HEK293 (cell line): ENCODE measurements at regions not wholly inside any gene's neighbourhood (a gene's known extent, or its start where the extent isn't known, plus 50 kb on each side); places are given as distances from the start of the nearest gene placed in this dataset.

ENCODE experiments used
- BCL11A ChIP-seq: fragments of 450-650 bp; formaldehyde crosslinking; IDR thresholded peaks from 2 replicates; pipeline ENCODE4 v1.5.1; 2016; ENCODE audit warnings: low read depth, missing biosample characterization, missing genetic modification characterization
- GLIS2 ChIP-seq: fragments of 450-650 bp; formaldehyde crosslinking; IDR thresholded peaks from 2 replicates; pipeline ENCODE4 v1.5.1; 2016; ENCODE audit warnings: missing biosample characterization, missing genetic modification characterization
- TCF7L2 ChIP-seq: IDR thresholded peaks from 2 replicates; pipeline ENCODE4 v1.6.1; 2011; ENCODE audit warnings: low read depth, mild to moderate bottlenecking, inconsistent platforms, low read length, moderate library complexity, borderline replicate concordance
- ZNF114 ChIP-seq: fragments of 450-650 bp; formaldehyde crosslinking; IDR thresholded peaks from 2 replicates; pipeline ENCODE4 v1.5.0; 2017; ENCODE audit warnings: missing biosample characterization, missing genetic modification characterization
- ZNF133 ChIP-seq: fragments of 450-650 bp; formaldehyde crosslinking; IDR thresholded peaks from 2 replicates; pipeline ENCODE4 v1.5.1; 2016; ENCODE audit warnings: missing biosample characterization, missing genetic modification characterization
- ZNF266 ChIP-seq: fragments of 450-650 bp; formaldehyde crosslinking; IDR thresholded peaks from 2 replicates; pipeline ENCODE4 v1.5.1; 2016; ENCODE audit warnings: missing biosample characterization, missing genetic modification characterization, low read depth
- ZNF423 ChIP-seq: fragments of 450-650 bp; formaldehyde crosslinking; IDR thresholded peaks from 2 replicates; pipeline ENCODE4 v1.5.1; 2016; ENCODE audit warnings: missing biosample characterization, missing genetic modification characterization
- ZNF561 ChIP-seq: fragments of 450-650 bp; IDR thresholded peaks from 2 replicates; pipeline ENCODE4 v1.5.1; 2018; ENCODE audit warnings: missing biosample characterization, missing genetic modification characterization, borderline replicate concordance
- TF ChIP-seq, protein P1 (sequence below): fragments of 450-650 bp; formaldehyde crosslinking; IDR thresholded peaks from 2 replicates; pipeline ENCODE4 v1.5.1; 2016; ENCODE audit warnings: missing biosample characterization, missing genetic modification characterization
- TF ChIP-seq, protein P2 (sequence below): fragments of 450-650 bp; formaldehyde crosslinking; IDR thresholded peaks from 2 replicates; pipeline ENCODE4 v1.5.1; 2016; ENCODE audit warnings: missing biosample characterization, missing genetic modification characterization
- TF ChIP-seq, protein P3 (sequence below): fragments of 450-650 bp; formaldehyde crosslinking; conservative IDR thresholded peaks from 2 replicates; pipeline ENCODE4 v1.5.1; 2016; ENCODE audit warnings: low read depth, missing biosample characterization, missing genetic modification characterization
- TF ChIP-seq, protein P4 (sequence below): fragments of 450-650 bp; formaldehyde crosslinking; IDR thresholded peaks from 2 replicates; pipeline ENCODE4 v1.5.1; 2016; ENCODE audit warnings: missing biosample characterization, missing genetic modification characterization

DNA sequence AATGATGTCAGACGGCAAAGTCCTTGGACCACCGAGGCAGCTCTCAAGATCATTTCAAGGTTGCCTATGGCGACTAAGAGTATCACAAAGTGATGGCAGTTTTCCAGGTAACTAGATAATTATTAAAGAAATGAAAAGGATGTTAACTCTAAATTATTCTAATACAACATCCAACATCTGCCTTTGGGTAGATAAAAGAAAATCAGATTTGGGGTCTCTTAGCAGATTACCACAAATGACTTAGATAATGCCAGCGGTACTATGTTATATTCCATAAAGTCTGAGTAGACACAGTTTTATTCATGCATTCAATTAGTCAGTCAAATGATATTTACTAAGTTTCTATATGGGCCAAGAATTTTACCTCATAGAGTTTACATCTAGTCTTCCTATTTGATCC is 441.3 kb downstream of the NEBL start:
- TF ChIP-seq, protein P1, sequence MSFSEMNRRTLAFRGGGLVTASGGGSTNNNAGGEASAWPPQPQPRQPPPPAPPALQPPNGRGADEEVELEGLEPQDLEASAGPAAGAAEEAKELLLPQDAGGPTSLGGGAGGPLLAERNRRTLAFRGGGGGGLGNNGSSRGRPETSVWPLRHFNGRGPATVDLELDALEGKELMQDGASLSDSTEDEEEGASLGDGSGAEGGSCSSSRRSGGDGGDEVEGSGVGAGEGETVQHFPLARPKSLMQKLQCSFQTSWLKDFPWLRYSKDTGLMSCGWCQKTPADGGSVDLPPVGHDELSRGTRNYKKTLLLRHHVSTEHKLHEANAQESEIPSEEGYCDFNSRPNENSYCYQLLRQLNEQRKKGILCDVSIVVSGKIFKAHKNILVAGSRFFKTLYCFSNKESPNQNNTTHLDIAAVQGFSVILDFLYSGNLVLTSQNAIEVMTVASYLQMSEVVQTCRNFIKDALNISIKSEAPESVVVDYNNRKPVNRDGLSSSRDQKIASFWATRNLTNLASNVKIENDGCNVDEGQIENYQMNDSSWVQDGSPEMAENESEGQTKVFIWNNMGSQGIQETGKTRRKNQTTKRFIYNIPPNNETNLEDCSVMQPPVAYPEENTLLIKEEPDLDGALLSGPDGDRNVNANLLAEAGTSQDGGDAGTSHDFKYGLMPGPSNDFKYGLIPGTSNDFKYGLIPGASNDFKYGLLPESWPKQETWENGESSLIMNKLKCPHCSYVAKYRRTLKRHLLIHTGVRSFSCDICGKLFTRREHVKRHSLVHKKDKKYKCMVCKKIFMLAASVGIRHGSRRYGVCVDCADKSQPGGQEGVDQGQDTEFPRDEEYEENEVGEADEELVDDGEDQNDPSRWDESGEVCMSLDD (tag by site-specific recombination) = no peak
- TF ChIP-seq, protein P2, sequence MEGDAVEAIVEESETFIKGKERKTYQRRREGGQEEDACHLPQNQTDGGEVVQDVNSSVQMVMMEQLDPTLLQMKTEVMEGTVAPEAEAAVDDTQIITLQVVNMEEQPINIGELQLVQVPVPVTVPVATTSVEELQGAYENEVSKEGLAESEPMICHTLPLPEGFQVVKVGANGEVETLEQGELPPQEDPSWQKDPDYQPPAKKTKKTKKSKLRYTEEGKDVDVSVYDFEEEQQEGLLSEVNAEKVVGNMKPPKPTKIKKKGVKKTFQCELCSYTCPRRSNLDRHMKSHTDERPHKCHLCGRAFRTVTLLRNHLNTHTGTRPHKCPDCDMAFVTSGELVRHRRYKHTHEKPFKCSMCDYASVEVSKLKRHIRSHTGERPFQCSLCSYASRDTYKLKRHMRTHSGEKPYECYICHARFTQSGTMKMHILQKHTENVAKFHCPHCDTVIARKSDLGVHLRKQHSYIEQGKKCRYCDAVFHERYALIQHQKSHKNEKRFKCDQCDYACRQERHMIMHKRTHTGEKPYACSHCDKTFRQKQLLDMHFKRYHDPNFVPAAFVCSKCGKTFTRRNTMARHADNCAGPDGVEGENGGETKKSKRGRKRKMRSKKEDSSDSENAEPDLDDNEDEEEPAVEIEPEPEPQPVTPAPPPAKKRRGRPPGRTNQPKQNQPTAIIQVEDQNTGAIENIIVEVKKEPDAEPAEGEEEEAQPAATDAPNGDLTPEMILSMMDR (tag by site-specific recombination) = no peak
- TF ChIP-seq, protein P3, sequence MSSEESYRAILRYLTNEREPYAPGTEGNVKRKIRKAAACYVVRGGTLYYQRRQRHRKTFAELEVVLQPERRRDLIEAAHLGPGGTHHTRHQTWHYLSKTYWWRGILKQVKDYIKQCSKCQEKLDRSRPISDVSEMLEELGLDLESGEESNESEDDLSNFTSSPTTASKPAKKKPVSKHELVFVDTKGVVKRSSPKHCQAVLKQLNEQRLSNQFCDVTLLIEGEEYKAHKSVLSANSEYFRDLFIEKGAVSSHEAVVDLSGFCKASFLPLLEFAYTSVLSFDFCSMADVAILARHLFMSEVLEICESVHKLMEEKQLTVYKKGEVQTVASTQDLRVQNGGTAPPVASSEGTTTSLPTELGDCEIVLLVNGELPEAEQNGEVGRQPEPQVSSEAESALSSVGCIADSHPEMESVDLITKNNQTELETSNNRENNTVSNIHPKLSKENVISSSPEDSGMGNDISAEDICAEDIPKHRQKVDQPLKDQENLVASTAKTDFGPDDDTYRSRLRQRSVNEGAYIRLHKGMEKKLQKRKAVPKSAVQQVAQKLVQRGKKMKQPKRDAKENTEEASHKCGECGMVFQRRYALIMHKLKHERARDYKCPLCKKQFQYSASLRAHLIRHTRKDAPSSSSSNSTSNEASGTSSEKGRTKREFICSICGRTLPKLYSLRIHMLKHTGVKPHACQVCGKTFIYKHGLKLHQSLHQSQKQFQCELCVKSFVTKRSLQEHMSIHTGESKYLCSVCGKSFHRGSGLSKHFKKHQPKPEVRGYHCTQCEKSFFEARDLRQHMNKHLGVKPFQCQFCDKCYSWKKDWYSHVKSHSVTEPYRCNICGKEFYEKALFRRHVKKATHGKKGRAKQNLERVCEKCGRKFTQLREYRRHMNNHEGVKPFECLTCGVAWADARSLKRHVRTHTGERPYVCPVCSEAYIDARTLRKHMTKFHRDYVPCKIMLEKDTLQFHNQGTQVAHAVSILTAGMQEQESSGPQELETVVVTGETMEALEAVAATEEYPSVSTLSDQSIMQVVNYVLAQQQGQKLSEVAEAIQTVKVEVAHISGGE (tag by site-specific recombination) = no peak
- TF ChIP-seq ZNF423 (tag by site-specific recombination) (no peak), ZNF266 (tag by site-specific recombination) (no peak), BCL11A (no peak), TCF7L2 (no peak), ZNF561 (no peak), GLIS2 (no peak), ZNF133 (tag by site-specific recombination) (no peak), ZNF114 (no peak)
- TF ChIP-seq, protein P4, sequence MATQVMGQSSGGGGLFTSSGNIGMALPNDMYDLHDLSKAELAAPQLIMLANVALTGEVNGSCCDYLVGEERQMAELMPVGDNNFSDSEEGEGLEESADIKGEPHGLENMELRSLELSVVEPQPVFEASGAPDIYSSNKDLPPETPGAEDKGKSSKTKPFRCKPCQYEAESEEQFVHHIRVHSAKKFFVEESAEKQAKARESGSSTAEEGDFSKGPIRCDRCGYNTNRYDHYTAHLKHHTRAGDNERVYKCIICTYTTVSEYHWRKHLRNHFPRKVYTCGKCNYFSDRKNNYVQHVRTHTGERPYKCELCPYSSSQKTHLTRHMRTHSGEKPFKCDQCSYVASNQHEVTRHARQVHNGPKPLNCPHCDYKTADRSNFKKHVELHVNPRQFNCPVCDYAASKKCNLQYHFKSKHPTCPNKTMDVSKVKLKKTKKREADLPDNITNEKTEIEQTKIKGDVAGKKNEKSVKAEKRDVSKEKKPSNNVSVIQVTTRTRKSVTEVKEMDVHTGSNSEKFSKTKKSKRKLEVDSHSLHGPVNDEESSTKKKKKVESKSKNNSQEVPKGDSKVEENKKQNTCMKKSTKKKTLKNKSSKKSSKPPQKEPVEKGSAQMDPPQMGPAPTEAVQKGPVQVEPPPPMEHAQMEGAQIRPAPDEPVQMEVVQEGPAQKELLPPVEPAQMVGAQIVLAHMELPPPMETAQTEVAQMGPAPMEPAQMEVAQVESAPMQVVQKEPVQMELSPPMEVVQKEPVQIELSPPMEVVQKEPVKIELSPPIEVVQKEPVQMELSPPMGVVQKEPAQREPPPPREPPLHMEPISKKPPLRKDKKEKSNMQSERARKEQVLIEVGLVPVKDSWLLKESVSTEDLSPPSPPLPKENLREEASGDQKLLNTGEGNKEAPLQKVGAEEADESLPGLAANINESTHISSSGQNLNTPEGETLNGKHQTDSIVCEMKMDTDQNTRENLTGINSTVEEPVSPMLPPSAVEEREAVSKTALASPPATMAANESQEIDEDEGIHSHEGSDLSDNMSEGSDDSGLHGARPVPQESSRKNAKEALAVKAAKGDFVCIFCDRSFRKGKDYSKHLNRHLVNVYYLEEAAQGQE (tag by site-specific recombination) = no peak
